ENCODE measurements at regions not wholly inside any gene's neighbourhood (a gene's known extent, or its start where the extent isn't known, plus 50 kb on each side); places are given as distances from the start of the nearest gene placed in this dataset.
"Not testable (repeated sequence)": the region's sequence is repeated elsewhere in the genome, so short reads cannot be mapped to it uniquely, and the experiment has no call there.

- no peaks in the 10 kb centered on the region for H3K36me3 Mint-ChIP-seq (ENCODE audit: low read depth, unreplicated experiment)
- Histone ChIP-seq H3K36me3 (ENCODE audit: insufficient read depth, low read length) (no peaks in the 10 kb centered on the region), H3K9ac (ENCODE audit: low read length) (no peak overlapping the region), H3K27me3 (ENCODE audit: insufficient read depth, low read length) (no peaks in the 10 kb centered on the region), H3K27ac (ENCODE audit: low read depth, low read length) (no peak overlapping the region), H3K4me1 (ENCODE audit: insufficient read depth, low read length) (no peaks in the 10 kb centered on the region), H4K20me1 (ENCODE audit: insufficient read depth, low read length) (no peaks in the 10 kb centered on the region), H3K4me3 (ENCODE audit: insufficient read depth, low read depth, low read length) (no peak overlapping the region), H3K9me3 (ENCODE audit: insufficient read depth, low read depth, low read length) (no peaks in the 10 kb centered on the region), H3K4me2 (ENCODE audit: low read length) (no peak overlapping the region), H2AFZ (ENCODE audit: low read depth, low read length) (no peak overlapping the region), H3K79me2 (ENCODE audit: insufficient read depth, low read length) (no peaks in the 10 kb centered on the region)
- H3K9me3 Mint-ChIP-seq (ENCODE audit: unreplicated experiment): no peaks in the 10 kb centered on the region
- H3K4me1 Mint-ChIP-seq (ENCODE audit: low read depth, unreplicated experiment): no peaks in the 10 kb centered on the region
- H3K27ac Mint-ChIP-seq (ENCODE audit: unreplicated experiment): no peak overlapping the region
- TF ChIP-seq CTCF (IDR thresholded peaks at IDR 0.05; ENCODE audit: insufficient read depth, low read depth, low read length) (no peak), EZH2 (IDR thresholded peaks at IDR 0.05; ENCODE audit: insufficient read depth, low read length) (no peak)
- no peak overlapping the region for H3K4me3 Mint-ChIP-seq (ENCODE audit: unreplicated experiment)
- DNase-seq (ENCODE audit: low read depth): no peak
- H3K27me3 Mint-ChIP-seq (ENCODE audit: low read depth, unreplicated experiment): no peaks in the 10 kb centered on the region
- FAIRE-seq: no peak
Measured at GRCh38 chr12:93008044-93008778, 79.1 kb upstream of the EEA1 start.

GRCh38 chr12:93008880-93009279 is 79.8 kb upstream of the EEA1 start:
- not testable (repeated sequence) for H3K36me3 ChIP-seq (ENCODE audit: insufficient read depth, low read length); H3K27ac ChIP-seq (ENCODE audit: low read depth, low read length); H3K27ac Mint-ChIP-seq (ENCODE audit: unreplicated experiment); H3K9me3 ChIP-seq (ENCODE audit: insufficient read depth, low read depth, low read length); FAIRE-seq; H3K79me2 ChIP-seq (ENCODE audit: insufficient read depth, low read length); H3K36me3 Mint-ChIP-seq (ENCODE audit: low read depth, unreplicated experiment); H3K4me1 Mint-ChIP-seq (ENCODE audit: low read depth, unreplicated experiment); H3K4me2 ChIP-seq (ENCODE audit: low read length); H3K4me3 ChIP-seq (ENCODE audit: insufficient read depth, low read depth, low read length); DNase-seq (ENCODE audit: low read depth); H3K4me1 ChIP-seq (ENCODE audit: insufficient read depth, low read length); H2AFZ ChIP-seq (ENCODE audit: low read depth, low read length); H3K9me3 Mint-ChIP-seq (ENCODE audit: unreplicated experiment); H3K27me3 ChIP-seq (ENCODE audit: insufficient read depth, low read length); H3K9ac ChIP-seq (ENCODE audit: low read length); H3K4me3 Mint-ChIP-seq (ENCODE audit: unreplicated experiment); H3K27me3 Mint-ChIP-seq (ENCODE audit: low read depth, unreplicated experiment); H4K20me1 ChIP-seq (ENCODE audit: insufficient read depth, low read length)

GRCh38 chr12:93009533-93009932 is 80.4 kb upstream of the EEA1 start:
- H3K27ac Mint-ChIP-seq (ENCODE audit: unreplicated experiment): no peak overlapping the region
- Histone ChIP-seq H3K9ac (ENCODE audit: low read length) (no peak overlapping the region), H2AFZ (ENCODE audit: low read depth, low read length) (no peak overlapping the region), H3K27me3 (ENCODE audit: insufficient read depth, low read length) (no peaks in the 10 kb centered on the region), H3K4me2 (ENCODE audit: low read length) (no peak overlapping the region), H3K27ac (ENCODE audit: low read depth, low read length) (no peak overlapping the region), H3K4me1 (ENCODE audit: insufficient read depth, low read length) (no peaks in the 10 kb centered on the region), H4K20me1 (ENCODE audit: insufficient read depth, low read length) (no peaks in the 10 kb centered on the region), H3K4me3 (ENCODE audit: insufficient read depth, low read depth, low read length) (no peak overlapping the region), H3K36me3 (ENCODE audit: insufficient read depth, low read length) (no peaks in the 10 kb centered on the region), H3K9me3 (ENCODE audit: insufficient read depth, low read depth, low read length) (no peaks in the 10 kb centered on the region), H3K79me2 (ENCODE audit: insufficient read depth, low read length) (no peaks in the 10 kb centered on the region)
- no peaks in the 10 kb centered on the region for H3K9me3 Mint-ChIP-seq (ENCODE audit: unreplicated experiment)
- no peak for TF ChIP-seq CTCF (IDR thresholded peaks at IDR 0.05; ENCODE audit: insufficient read depth, low read depth, low read length)
- no peak for TF ChIP-seq EZH2 (IDR thresholded peaks at IDR 0.05; ENCODE audit: insufficient read depth, low read length)
- H3K36me3 Mint-ChIP-seq (ENCODE audit: low read depth, unreplicated experiment): no peaks in the 10 kb centered on the region
- DNase-seq (ENCODE audit: low read depth) (no peak), FAIRE-seq (no peak)
- no peaks in the 10 kb centered on the region for H3K4me1 Mint-ChIP-seq (ENCODE audit: low read depth, unreplicated experiment)
- H3K27me3 Mint-ChIP-seq (ENCODE audit: low read depth, unreplicated experiment): no peaks in the 10 kb centered on the region
- H3K4me3 Mint-ChIP-seq (ENCODE audit: unreplicated experiment): no peak overlapping the region

Measured in astrocyte (in vitro differentiated cells and primary cell).